ENCODE measurements at regions not wholly inside any gene's neighbourhood (a gene's known extent, or its start where the extent isn't known, plus 50 kb on each side); places are given as distances from the start of the nearest gene placed in this dataset.

DNA sequence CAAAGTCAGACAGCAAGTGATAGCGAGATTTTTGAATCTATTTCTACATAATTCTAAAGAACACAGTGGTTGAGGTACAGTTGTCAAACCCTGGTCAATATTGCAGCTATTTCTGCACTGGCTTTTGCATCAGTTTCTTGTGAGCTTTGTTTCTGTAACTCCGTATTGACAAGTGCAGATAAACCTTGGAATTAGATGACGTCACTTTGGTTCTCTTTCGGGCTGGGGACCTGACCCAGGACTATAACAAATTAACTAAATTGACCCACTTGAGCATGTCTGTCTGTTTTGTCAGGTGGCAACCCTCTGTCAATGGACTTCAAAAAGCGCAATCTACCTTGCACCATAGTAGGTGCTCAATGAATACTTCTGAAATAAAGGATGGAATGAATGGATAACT, 418.4 kb upstream of the SGCD start:
- no peak for TF ChIP-seq POLR2A (IDR thresholded peaks at IDR 0.05)
- TF ChIP-seq, protein P1, sequence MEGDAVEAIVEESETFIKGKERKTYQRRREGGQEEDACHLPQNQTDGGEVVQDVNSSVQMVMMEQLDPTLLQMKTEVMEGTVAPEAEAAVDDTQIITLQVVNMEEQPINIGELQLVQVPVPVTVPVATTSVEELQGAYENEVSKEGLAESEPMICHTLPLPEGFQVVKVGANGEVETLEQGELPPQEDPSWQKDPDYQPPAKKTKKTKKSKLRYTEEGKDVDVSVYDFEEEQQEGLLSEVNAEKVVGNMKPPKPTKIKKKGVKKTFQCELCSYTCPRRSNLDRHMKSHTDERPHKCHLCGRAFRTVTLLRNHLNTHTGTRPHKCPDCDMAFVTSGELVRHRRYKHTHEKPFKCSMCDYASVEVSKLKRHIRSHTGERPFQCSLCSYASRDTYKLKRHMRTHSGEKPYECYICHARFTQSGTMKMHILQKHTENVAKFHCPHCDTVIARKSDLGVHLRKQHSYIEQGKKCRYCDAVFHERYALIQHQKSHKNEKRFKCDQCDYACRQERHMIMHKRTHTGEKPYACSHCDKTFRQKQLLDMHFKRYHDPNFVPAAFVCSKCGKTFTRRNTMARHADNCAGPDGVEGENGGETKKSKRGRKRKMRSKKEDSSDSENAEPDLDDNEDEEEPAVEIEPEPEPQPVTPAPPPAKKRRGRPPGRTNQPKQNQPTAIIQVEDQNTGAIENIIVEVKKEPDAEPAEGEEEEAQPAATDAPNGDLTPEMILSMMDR (IDR thresholded peaks at IDR 0.05 in 4 of 5, conservative IDR thresholded peaks at IDR 0.05 in 1 of 5), result no peak

All from gastrocnemius medialis (tissue), 4 donors.